ENCODE measurements at regions not wholly inside any gene's neighbourhood (a gene's known extent, or its start where the extent isn't known, plus 50 kb on each side); places are given as distances from the start of the nearest gene placed in this dataset.
"Not testable (repeated sequence)": the region's sequence is repeated elsewhere in the genome, so short reads cannot be mapped to it uniquely, and the experiment has no call there.

GRCh38 chr10:63675171-63675570 is 154.0 kb downstream of the REEP3 start:
- no peak for DNase-seq (ENCODE audit: low read depth in 4 of 4, low spot score in 3 of 4)

- DNase-seq (ENCODE audit: low read depth in 4 of 4, low spot score in 3 of 4), result no peak
These were observed 155.8 kb downstream of the REEP3 start for GRCh38 chr10:63677001-63677400.

GRCh38 chr10:63680545-63680944 is 159.3 kb downstream of the REEP3 start:
- not testable (repeated sequence) for DNase-seq (ENCODE audit: low read depth in 4 of 4, low spot score in 3 of 4)

- no peak for DNase-seq (ENCODE audit: low read depth in 4 of 4, low spot score in 3 of 4)
These were observed 160.9 kb downstream of the REEP3 start for GRCh38 chr10:63681993-63682697.

- not testable (repeated sequence) for DNase-seq (ENCODE audit: low read depth in 4 of 4, low spot score in 3 of 4)
These were observed 161.5 kb downstream of the REEP3 start for GRCh38 chr10:63682698-63683052.

GRCh38 chr10:63683223-63683622 is 162.0 kb downstream of the REEP3 start:
- no peak for DNase-seq (ENCODE audit: low read depth in 4 of 4, low spot score in 3 of 4)

- DNase-seq (ENCODE audit: low read depth in 4 of 4, low spot score in 3 of 4), result no peak
These were observed 162.5 kb downstream of the REEP3 start for GRCh38 chr10:63683686-63684085.

GRCh38 chr10:63684257-63684936 is 163.2 kb downstream of the REEP3 start:
- no peak for DNase-seq (ENCODE audit: low read depth in 4 of 4, low spot score in 3 of 4)

- DNase-seq (ENCODE audit: low read depth in 4 of 4, low spot score in 3 of 4), result no peak
These were observed 168.6 kb downstream of the REEP3 start for GRCh38 chr10:63689768-63690167.

- DNase-seq (ENCODE audit: low read depth in 4 of 4, low spot score in 3 of 4), result no peak
These were observed 171.2 kb downstream of the REEP3 start for GRCh38 chr10:63692220-63692896.

- DNase-seq (ENCODE audit: low read depth in 4 of 4, low spot score in 3 of 4), result not testable (repeated sequence)
These were observed 171.8 kb downstream of the REEP3 start for GRCh38 chr10:63693021-63693420.

- DNase-seq (ENCODE audit: low read depth in 4 of 4, low spot score in 3 of 4), result no peak
These were observed 175.0 kb downstream of the REEP3 start for GRCh38 chr10:63696205-63696604.

GRCh38 chr10:63697956-63698786 is 177.0 kb downstream of the REEP3 start:
- no peak for DNase-seq (ENCODE audit: low read depth in 4 of 4, low spot score in 3 of 4)

- no peak for DNase-seq (ENCODE audit: low read depth in 4 of 4, low spot score in 3 of 4)
These were observed 177.6 kb downstream of the REEP3 start for GRCh38 chr10:63698787-63699150.

- DNase-seq (ENCODE audit: low read depth in 4 of 4, low spot score in 3 of 4), result no peak
These were observed 178.8 kb downstream of the REEP3 start for GRCh38 chr10:63699785-63700613.

- DNase-seq (ENCODE audit: low read depth in 4 of 4, low spot score in 3 of 4), result no peak
These were observed 179.5 kb downstream of the REEP3 start for GRCh38 chr10:63700631-63701156.

- no peak for DNase-seq (ENCODE audit: low read depth in 4 of 4, low spot score in 3 of 4)
These were observed 180.9 kb downstream of the REEP3 start for GRCh38 chr10:63702092-63702491.

GRCh38 chr10:63703113-63703670 is 182.0 kb downstream of the REEP3 start:
- DNase-seq (ENCODE audit: low read depth in 4 of 4, low spot score in 3 of 4), result no peak

- no peak for DNase-seq (ENCODE audit: low read depth in 4 of 4, low spot score in 3 of 4)
These were observed 182.6 kb downstream of the REEP3 start for GRCh38 chr10:63703740-63704345.
